K562 (cell line): ENCODE measurements at regions not wholly inside any gene's neighbourhood (a gene's known extent, or its start where the extent isn't known, plus 50 kb on each side); places are given as distances from the start of the nearest gene placed in this dataset.

Experiments
- ATAC-seq: fragments of 200-7000 bp; cut with Tn5 transposase; 3 replicates; pipeline ENCODE4 v1.9.1; 2020; ENCODE audit warnings: moderate library complexity
- BruUV-seq: library from RNA; stranded (reverse); fragments of 400-500 nt; replicated peaks from 2 replicates; lab custom pipeline; 2021; lab: Mats Ljungman, UMichigan
- CTCF ChIA-PET: fragments of 300-600 bp; formaldehyde crosslinking; extraction: SDS; loops from one replicate; lab custom pipeline; 2021; ENCODE audit warnings: low intra/inter-chr PET ratio; lab: Yijun Ruan, JAX
- POLR2A ChIA-PET: fragments of 300-600, 350-650 bp; sonication (Branson Sonifier 250); formaldehyde crosslinking; extraction: SDS; loops from one replicate; lab custom pipeline; 2021; ENCODE audit warnings: antibody characterized with exemption, inconsistent platforms; lab: Yijun Ruan, JAX
- DNase-seq, 4 experiments: peaks; one replicate each; pipeline versions ENCODE4 v3.0.0 to v3.0.0-alpha.2; 2011 to 2018; ENCODE audit warnings: low spot score in 3 of 4, mixed read lengths in 3 of 4; ENCODE audit errors: extremely low read depth in 1 of 4
- FAIRE-seq: peaks from 2 replicates; lab custom pipeline; 2011; peaks lifted over from hg19 to GRCh38; lab: Jason Lieb, UNC
- H2AFZ ChIP-seq: 2 replicates; pipeline ENCODE4 v1.6.0; 2011; ENCODE audit warnings: low read depth, low read length, control low read depth, inconsistent platforms
- H3K27ac ChIP-seq: fragments of 200-600 bp; 3 replicates; pipeline ENCODE4 v1.8.0; 2011; ENCODE audit warnings: low read depth, mild to moderate bottlenecking, control low read depth, inconsistent platforms, low read length, moderate library complexity, mixed read lengths; ENCODE audit errors: extremely low read depth
- H3K27me3 ChIP-seq, 2 experiments: fragments of 300-600 bp in 1 of 2; 2 replicates in 1 of 2; 3 replicates in 1 of 2; pipeline versions ENCODE4 v1.6.0 to v1.8.0; 2011; ENCODE audit warnings: inconsistent platforms in 2 of 2, low read length in 2 of 2, mild to moderate bottlenecking in 1 of 2, mixed read lengths in 1 of 2, moderate library complexity in 1 of 2; ENCODE audit not compliant: control insufficient read depth in 2 of 2, insufficient read depth in 2 of 2
- H3K36me3 ChIP-seq: fragments of 300-600 bp; 3 replicates; pipeline ENCODE4 v1.8.0; 2011; ENCODE audit warnings: mild to moderate bottlenecking, low read length, inconsistent platforms; ENCODE audit not compliant: control insufficient read depth, insufficient read depth
- H3K4me1 ChIP-seq, 2 experiments: fragments of 200-600 bp in 1 of 2; replicated peaks in 1 of 2; 2 replicates in 1 of 2; 3 replicates in 1 of 2; pipeline versions ENCODE4 v1.5.1 to v1.8.0; 2011; ENCODE audit warnings: inconsistent platforms in 2 of 2, low read length in 2 of 2, mild to moderate bottlenecking in 1 of 2, mixed read lengths in 1 of 2, moderate library complexity in 1 of 2; ENCODE audit not compliant: control insufficient read depth in 2 of 2, insufficient read depth in 2 of 2
- H3K4me2 ChIP-seq: 2 replicates; pipeline ENCODE4 v1.6.1; 2011; ENCODE audit warnings: low read length, control low read depth, inconsistent platforms, mixed read lengths; ENCODE audit not compliant: insufficient read depth
- H3K4me3 ChIP-seq: fragments of 200-600 bp; sonication (generic), shearing (Covaris generic); 2 replicates; pipeline ENCODE4 v1.5.1; 2016; ENCODE audit warnings: control low read depth, inconsistent platforms
- H3K79me2 ChIP-seq: fragments of 200-600 bp; 3 replicates; pipeline ENCODE4 v1.8.0; 2011; ENCODE audit warnings: low read length, inconsistent platforms; ENCODE audit not compliant: control insufficient read depth, insufficient read depth
- H3K9ac ChIP-seq, 2 experiments: 2 replicates each; pipeline versions ENCODE4 v1.6.0 to v1.6.1; 2011; ENCODE audit warnings: low read depth in 2 of 2, low read length in 2 of 2, control low read depth in 1 of 2, inconsistent platforms in 1 of 2, mild to moderate bottlenecking in 1 of 2, mixed read lengths in 1 of 2; ENCODE audit not compliant: insufficient read depth in 1 of 2
- H3K9me1 ChIP-seq: one replicate; pipeline ENCODE4 v1.6.0; 2011; ENCODE audit warnings: inconsistent platforms, mild to moderate bottlenecking, low read length, moderate library complexity; ENCODE audit not compliant: control insufficient read depth, insufficient read depth
- H3K9me3 ChIP-seq: replicated peaks from 2 replicates; pipeline ENCODE4 v1.5.1; 2011; ENCODE audit warnings: low read depth, low read length, inconsistent platforms; ENCODE audit not compliant: control insufficient read depth, insufficient read depth
- H4K20me1 ChIP-seq: replicated peaks from 2 replicates; pipeline ENCODE4 v1.6.1; 2011; ENCODE audit warnings: low read length, inconsistent platforms, mixed read lengths; ENCODE audit not compliant: control insufficient read depth, insufficient read depth
- ARID2 ChIP-seq: fragments of 450-650 bp; IDR thresholded peaks from 2 replicates; pipeline ENCODE4 v1.6.1; 2017; ENCODE audit warnings: antibody characterized with exemption, mild to moderate bottlenecking
- MBD2 ChIP-seq: sonication (generic); IDR thresholded peaks from 2 replicates; pipeline ENCODE4 v1.6.1; 2016; ENCODE audit warnings: low read depth, borderline replicate concordance
- PRMT5 ChIP-seq: sonication (generic); formaldehyde crosslinking; IDR thresholded peaks from 2 replicates; pipeline ENCODE4 v1.5.0; 2020; ENCODE audit warnings: missing genetic modification reagents
- WGBS: fragments of 100-300 bp; shearing (Covaris generic); methylation state at CpG from one replicate; pipeline ENCODE4 v1.1.6; 2016; ENCODE audit warnings: low coverage, mixed read lengths; ENCODE audit not compliant: insufficient coverage; ENCODE audit errors: missing lambda C conversion rate; 5-methylcytosine and 5-hydroxymethylcytosine counted together
- in situ Hi-C: fragments of 300-500 bp; cut with MboI; formaldehyde crosslinking; loops from 4 replicates; pipeline ENCODE4 v1.15.0; 2018; ENCODE audit warnings: inconsistent platforms, mixed read lengths
- intact Hi-C: fragments of 100-400 bp; cut with micrococcal nuclease; formaldehyde crosslinking; loops from 2 replicates; pipeline ENCODE4 v1.14.2; 2022
- TF ChIP-seq, protein P1 (sequence below): fragments of 450-650 bp; formaldehyde crosslinking; IDR thresholded peaks from 2 replicates; pipeline ENCODE4 v1.4.0; 2020; ENCODE audit warnings: mild to moderate bottlenecking, mixed read lengths
- TF ChIP-seq, protein P2 (sequence below): fragments of 250-450 bp; sonication (Bioruptor Pico); IDR thresholded peaks from 2 replicates; pipeline ENCODE4 v1.4.0; 2020; ENCODE audit warnings: mild to moderate bottlenecking, moderate library complexity

DNA sequence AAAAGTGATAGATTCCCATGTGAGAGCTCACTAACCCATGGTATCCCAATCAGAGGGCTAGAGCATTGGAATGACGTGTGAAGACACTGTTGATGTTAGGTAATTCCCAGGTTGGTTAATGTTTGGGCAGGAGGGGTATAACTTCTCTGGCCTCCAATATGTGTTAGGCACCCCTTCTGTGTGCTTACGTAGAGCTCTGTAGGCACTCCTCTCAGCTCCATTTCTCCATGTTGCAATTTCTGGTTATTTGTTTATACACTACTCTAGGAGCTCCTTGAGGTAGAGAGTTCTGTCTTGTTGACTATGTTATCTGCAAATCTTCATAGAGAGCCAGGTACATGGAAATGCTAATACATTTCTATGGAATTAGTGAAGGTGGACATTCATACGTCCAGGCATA is 153.5 kb downstream of the RPIA start:
- H3K4me2 ChIP-seq, result no peak overlapping the region
- H3K27ac ChIP-seq, result no peak overlapping the region
- H3K9me3 ChIP-seq, result no peaks in the 10 kb centered on the region
- H3K79me2 ChIP-seq, result no peaks in the 10 kb centered on the region
- ATAC-seq (no peak), FAIRE-seq (no peak), DNase-seq (no peak)
- H3K27me3 ChIP-seq, result no peaks in the 10 kb centered on the region
- no peak for TF ChIP-seq ARID2
- TF ChIP-seq, protein P1, sequence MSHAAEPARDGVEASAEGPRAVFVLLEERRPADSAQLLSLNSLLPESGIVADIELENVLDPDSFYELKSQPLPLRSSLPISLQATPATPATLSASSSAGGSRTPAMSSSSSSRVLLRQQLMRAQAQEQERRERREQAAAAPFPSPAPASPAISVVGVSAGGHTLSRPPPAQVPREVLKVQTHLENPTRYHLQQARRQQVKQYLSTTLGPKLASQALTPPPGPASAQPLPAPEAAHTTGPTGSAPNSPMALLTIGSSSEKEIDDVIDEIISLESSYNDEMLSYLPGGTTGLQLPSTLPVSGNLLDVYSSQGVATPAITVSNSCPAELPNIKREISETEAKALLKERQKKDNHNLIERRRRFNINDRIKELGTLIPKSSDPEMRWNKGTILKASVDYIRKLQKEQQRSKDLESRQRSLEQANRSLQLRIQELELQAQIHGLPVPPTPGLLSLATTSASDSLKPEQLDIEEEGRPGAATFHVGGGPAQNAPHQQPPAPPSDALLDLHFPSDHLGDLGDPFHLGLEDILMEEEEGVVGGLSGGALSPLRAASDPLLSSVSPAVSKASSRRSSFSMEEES (CRISPR knock-in tag), result no peak
- TF ChIP-seq, protein P2, sequence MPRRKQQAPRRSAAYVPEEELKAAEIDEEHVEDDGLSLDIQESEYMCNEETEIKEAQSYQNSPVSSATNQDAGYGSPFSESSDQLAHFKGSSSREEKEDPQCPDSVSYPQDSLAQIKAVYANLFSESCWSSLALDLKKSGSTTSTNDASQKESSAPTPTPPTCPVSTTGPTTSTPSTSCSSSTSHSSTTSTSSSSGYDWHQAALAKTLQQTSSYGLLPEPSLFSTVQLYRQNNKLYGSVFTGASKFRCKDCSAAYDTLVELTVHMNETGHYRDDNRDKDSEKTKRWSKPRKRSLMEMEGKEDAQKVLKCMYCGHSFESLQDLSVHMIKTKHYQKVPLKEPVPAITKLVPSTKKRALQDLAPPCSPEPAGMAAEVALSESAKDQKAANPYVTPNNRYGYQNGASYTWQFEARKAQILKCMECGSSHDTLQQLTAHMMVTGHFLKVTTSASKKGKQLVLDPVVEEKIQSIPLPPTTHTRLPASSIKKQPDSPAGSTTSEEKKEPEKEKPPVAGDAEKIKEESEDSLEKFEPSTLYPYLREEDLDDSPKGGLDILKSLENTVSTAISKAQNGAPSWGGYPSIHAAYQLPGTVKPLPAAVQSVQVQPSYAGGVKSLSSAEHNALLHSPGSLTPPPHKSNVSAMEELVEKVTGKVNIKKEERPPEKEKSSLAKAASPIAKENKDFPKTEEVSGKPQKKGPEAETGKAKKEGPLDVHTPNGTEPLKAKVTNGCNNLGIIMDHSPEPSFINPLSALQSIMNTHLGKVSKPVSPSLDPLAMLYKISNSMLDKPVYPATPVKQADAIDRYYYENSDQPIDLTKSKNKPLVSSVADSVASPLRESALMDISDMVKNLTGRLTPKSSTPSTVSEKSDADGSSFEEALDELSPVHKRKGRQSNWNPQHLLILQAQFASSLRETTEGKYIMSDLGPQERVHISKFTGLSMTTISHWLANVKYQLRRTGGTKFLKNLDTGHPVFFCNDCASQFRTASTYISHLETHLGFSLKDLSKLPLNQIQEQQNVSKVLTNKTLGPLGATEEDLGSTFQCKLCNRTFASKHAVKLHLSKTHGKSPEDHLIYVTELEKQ (CRISPR knock-in tag), result no peak
- no peak for TF ChIP-seq PRMT5 (CRISPR knock-in tag)
- no peak for TF ChIP-seq MBD2
- H3K36me3 ChIP-seq, result no peaks in the 10 kb centered on the region
- CTCF ChIA-PET, result no interaction called here
- H3K4me3 ChIP-seq, result no peak overlapping the region
- no peaks in the 10 kb centered on the region for H3K4me1 ChIP-seq
- 0% methylated on average over 3 of the region's 3 CpGs for WGBS
- POLR2A ChIA-PET, result no interaction called here
- intact Hi-C loops (no loop called here), in situ Hi-C loops (no loop called here)
- no peak overlapping the region for H3K9ac ChIP-seq
- H2AFZ ChIP-seq, result no peak overlapping the region
- no TSS peak for BruUV-seq
- no peaks in the 10 kb centered on the region for H4K20me1 ChIP-seq
- no peaks in the 10 kb centered on the region for H3K9me1 ChIP-seq
